OCI-LY7 (cell line): ENCODE measurements at regions not wholly inside any gene's neighbourhood (a gene's known extent, or its start where the extent isn't known, plus 50 kb on each side); places are given as distances from the start of the nearest gene placed in this dataset.

Source experiments
- BruUV-seq: library from RNA; stranded (reverse); fragments of 400-500 nt; replicated peaks from 2 replicates; lab custom pipeline; 2021; lab: Mats Ljungman, UMichigan
- CTCF ChIA-PET: fragments of 300-600 bp; sonication (Branson Sonifier 250); formaldehyde crosslinking; loops from one replicate; lab custom pipeline; 2022; ENCODE audit warnings: antibody characterized with exemption; ENCODE audit not compliant: unreplicated experiment; lab: Charles Lee
- POLR2A ChIA-PET: fragments of 300-600 bp; sonication (Branson Sonifier 250); formaldehyde crosslinking; loops from one replicate; lab custom pipeline; 2022; ENCODE audit warnings: antibody characterized with exemption; lab: Charles Lee
- DNase-seq: peaks from one replicate; pipeline ENCODE4 v3.0.0-alpha.2; 2015; ENCODE audit warnings: low spot score
- H2AFZ ChIP-seq: fragments of 200-600 bp; sonication (generic), shearing (Covaris generic); 2 replicates; pipeline ENCODE4 v1.6.1; 2014; ENCODE audit warnings: mild to moderate bottlenecking, antibody characterized with exemption, low read length, moderate library complexity
- H3K27ac ChIP-seq: fragments of 200-600 bp; sonication (generic); 2 replicates; pipeline ENCODE4 v1.5.1; 2014; ENCODE audit warnings: mixed run types, low read depth, mild to moderate bottlenecking, moderate library complexity, low read length, inconsistent platforms; ENCODE audit not compliant: poor library complexity, severe bottlenecking
- H3K36me3 ChIP-seq: fragments of 200-600 bp; sonication (generic); 2 replicates; pipeline ENCODE4 v1.6.1; 2014; ENCODE audit warnings: mild to moderate bottlenecking, antibody characterized with exemption, low read length, moderate library complexity, mixed read lengths; ENCODE audit not compliant: insufficient read depth
- H3K4me1 ChIP-seq: fragments of 200-600 bp; sonication (generic); 2 replicates; pipeline ENCODE4 v1.5.1; 2014; ENCODE audit warnings: mild to moderate bottlenecking, low read length; ENCODE audit not compliant: insufficient read depth, poor library complexity, severe bottlenecking
- H3K4me2 ChIP-seq: fragments of 200-600 bp; sonication (generic); 2 replicates; pipeline ENCODE4 v1.6.1; 2014; ENCODE audit warnings: mild to moderate bottlenecking, low read length
- H3K4me3 ChIP-seq: fragments of 200-600 bp; sonication (generic); 2 replicates; pipeline ENCODE4 v1.5.1; 2014; ENCODE audit warnings: mild to moderate bottlenecking, low read depth, low read length; ENCODE audit not compliant: poor library complexity, severe bottlenecking
- H3K79me2 ChIP-seq: fragments of 200-600 bp; sonication (generic); 2 replicates; pipeline ENCODE4 v1.6.1; 2016; ENCODE audit warnings: low read depth, mild to moderate bottlenecking, low read length, moderate library complexity, mixed read lengths; ENCODE audit not compliant: insufficient read depth
- H3K9me2 ChIP-seq: fragments of 200-600 bp; sonication (generic); 2 replicates; pipeline ENCODE4 v1.6.1; 2016; ENCODE audit warnings: mild to moderate bottlenecking, low read length, mixed read lengths; ENCODE audit not compliant: insufficient read depth
- H3K9me3 ChIP-seq: fragments of 200-600 bp; sonication (generic); 2 replicates; pipeline ENCODE4 v1.6.1; 2014; ENCODE audit warnings: mild to moderate bottlenecking, mixed run types, low read length, mixed read lengths
- H4K20me1 ChIP-seq: fragments of 200-600 bp; sonication (generic); 2 replicates; pipeline ENCODE4 v1.6.1; 2014; ENCODE audit warnings: mild to moderate bottlenecking, antibody characterized with exemption, low read length, moderate library complexity, mixed read lengths; ENCODE audit not compliant: insufficient read depth
- EZH2phosphoT487 ChIP-seq: fragments of 200-600 bp; sonication (generic); IDR thresholded peaks from 2 replicates; pipeline ENCODE4 v1.6.1; 2018; ENCODE audit warnings: low read depth, borderline replicate concordance, mild to moderate bottlenecking, mixed run types, antibody characterized with exemption, low read length, moderate library complexity, mixed read lengths
- intact Hi-C: fragments of 100-400 bp; cut with micrococcal nuclease; formaldehyde crosslinking; loops from one replicate; pipeline ENCODE4 v1.10.0; 2022; ENCODE audit not compliant: unreplicated experiment
- TF ChIP-seq, protein P1 (sequence below): fragments of 200-600 bp; sonication (generic); conservative IDR thresholded peaks from 2 replicates; pipeline ENCODE4 v1.5.1; 2014; ENCODE audit warnings: mild to moderate bottlenecking, antibody characterized with exemption, low read length, moderate library complexity, mixed read lengths

DNA sequence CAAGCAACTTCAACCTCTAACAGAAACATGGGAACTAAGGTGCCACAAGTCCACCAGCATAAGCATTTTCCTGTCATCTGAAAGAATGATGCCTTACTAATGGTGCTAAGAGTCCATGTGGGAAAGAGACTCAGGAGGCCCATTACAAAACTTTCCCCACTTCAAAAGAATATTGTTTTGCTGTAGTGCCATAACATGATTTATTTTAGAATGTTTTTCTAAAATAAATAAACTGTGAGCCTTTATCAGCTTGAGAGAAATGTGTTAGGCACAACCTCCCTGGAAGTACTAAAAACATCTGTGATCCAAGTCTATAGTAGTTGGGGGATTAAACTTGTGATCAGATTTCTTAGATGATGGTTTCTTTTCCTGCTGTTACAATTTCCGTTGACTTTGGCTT is 330.1 kb upstream of the MAP3K7 start:
- ChIA-PET POLR2A (no interaction called here), CTCF (no interaction called here)
- Histone ChIP-seq H3K79me2 (no peaks in the 10 kb centered on the region), H3K4me3 (no peak overlapping the region), H3K36me3 (no peaks in the 10 kb centered on the region), H4K20me1 (no peaks in the 10 kb centered on the region), H3K9me3 (no peaks in the 10 kb centered on the region), H3K27ac (no peak overlapping the region), H3K4me1 (no peaks in the 10 kb centered on the region), H2AFZ (no peak overlapping the region), H3K4me2 (no peak overlapping the region), H3K9me2 (no peaks in the 10 kb centered on the region)
- BruUV-seq = no TSS peak
- TF ChIP-seq EZH2phosphoT487 = no peak
- TF ChIP-seq, protein P1, sequence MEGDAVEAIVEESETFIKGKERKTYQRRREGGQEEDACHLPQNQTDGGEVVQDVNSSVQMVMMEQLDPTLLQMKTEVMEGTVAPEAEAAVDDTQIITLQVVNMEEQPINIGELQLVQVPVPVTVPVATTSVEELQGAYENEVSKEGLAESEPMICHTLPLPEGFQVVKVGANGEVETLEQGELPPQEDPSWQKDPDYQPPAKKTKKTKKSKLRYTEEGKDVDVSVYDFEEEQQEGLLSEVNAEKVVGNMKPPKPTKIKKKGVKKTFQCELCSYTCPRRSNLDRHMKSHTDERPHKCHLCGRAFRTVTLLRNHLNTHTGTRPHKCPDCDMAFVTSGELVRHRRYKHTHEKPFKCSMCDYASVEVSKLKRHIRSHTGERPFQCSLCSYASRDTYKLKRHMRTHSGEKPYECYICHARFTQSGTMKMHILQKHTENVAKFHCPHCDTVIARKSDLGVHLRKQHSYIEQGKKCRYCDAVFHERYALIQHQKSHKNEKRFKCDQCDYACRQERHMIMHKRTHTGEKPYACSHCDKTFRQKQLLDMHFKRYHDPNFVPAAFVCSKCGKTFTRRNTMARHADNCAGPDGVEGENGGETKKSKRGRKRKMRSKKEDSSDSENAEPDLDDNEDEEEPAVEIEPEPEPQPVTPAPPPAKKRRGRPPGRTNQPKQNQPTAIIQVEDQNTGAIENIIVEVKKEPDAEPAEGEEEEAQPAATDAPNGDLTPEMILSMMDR = no peak
- intact Hi-C loops = no loop called here
- DNase-seq = no peak

DNA sequence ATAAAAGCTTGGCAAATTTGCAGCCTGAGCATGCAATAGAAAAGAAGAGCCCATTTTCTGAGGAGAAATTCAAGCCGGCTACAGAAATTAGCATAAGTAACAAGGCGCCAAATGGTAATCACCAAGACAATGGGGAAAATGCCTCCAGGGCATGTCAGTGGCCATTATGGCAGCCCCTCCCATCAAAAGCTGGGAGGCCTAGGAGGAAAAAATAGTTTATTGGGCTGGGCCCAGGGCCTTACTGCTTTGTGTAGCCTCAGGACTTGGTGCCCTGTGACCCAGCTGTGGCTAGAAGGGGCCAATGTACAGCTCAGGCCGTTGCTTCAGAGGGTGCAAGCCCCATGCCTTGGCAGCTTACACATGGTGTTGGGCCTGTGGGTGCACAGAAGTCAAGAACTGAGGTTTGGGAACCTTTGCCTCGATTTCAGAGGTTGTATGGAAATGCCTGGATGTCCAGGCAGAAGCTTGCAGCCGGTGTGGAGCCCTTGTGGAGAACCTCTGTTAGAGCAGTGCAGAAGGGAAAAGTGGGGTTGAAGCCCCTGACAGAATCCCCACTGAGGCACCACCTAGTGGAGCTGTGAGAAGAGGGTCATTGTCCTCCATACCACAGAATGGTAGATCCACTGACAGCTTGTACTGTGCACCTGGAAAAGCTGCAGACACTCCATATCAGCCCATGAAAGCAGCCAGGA is 328.5 kb upstream of the MAP3K7 start:
- TF ChIP-seq EZH2phosphoT487 = no peak
- TF ChIP-seq, protein P1 = no peak
- no peak overlapping the region for H3K4me2 ChIP-seq
- H3K9me2 ChIP-seq = no peaks in the 10 kb centered on the region
- ChIA-PET CTCF (no interaction called here), POLR2A (no interaction called here)
- no peaks in the 10 kb centered on the region for H3K4me1 ChIP-seq
- H2AFZ ChIP-seq = no peak overlapping the region
- intact Hi-C loops = no loop called here
- H3K36me3 ChIP-seq = no peaks in the 10 kb centered on the region
- no peak overlapping the region for H3K4me3 ChIP-seq
- H3K9me3 ChIP-seq = no peaks in the 10 kb centered on the region
- H4K20me1 ChIP-seq = no peaks in the 10 kb centered on the region
- no peak for DNase-seq
- no peaks in the 10 kb centered on the region for H3K79me2 ChIP-seq
- no peak overlapping the region for H3K27ac ChIP-seq
- no TSS peak for BruUV-seq

DNA sequence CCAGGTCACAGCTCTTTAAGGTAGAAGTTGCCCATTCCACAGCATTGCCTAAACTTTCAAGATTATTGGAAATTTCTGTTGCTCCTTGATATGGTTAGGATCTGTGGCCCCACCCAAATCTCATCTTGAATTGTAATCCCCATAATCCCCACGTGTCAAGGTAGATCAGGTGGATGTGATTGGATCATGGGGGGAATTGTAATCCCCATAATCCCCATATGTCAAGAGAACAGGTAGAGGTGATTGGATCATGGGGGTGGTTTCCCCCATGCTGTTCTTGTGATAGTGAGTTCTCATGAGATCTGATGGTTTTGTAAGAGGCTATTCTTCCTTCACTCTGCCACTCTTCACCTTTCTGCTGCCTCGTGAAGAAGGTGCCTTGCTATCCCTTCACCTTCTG is 327.4 kb upstream of the MAP3K7 start:
- Histone ChIP-seq H4K20me1 (no peaks in the 10 kb centered on the region), H3K4me3 (no peak overlapping the region), H3K4me1 (no peaks in the 10 kb centered on the region), H3K9me2 (no peaks in the 10 kb centered on the region), H3K27ac (no peak overlapping the region), H3K79me2 (no peaks in the 10 kb centered on the region), H3K9me3 (no peaks in the 10 kb centered on the region), H3K36me3 (no peaks in the 10 kb centered on the region), H3K4me2 (no peak overlapping the region), H2AFZ (no peak overlapping the region)
- intact Hi-C loops = no loop called here
- no peak for DNase-seq
- BruUV-seq = no TSS peak
- TF ChIP-seq, protein P1 = no peak
- TF ChIP-seq EZH2phosphoT487 = no peak
- ChIA-PET CTCF (no interaction called here), POLR2A (interaction anchor here (0.6 kb wide), 1 partner anchor 1859 kb away, joined by 3 read pairs; no protein-coding TSS in a partner anchor)
